HEK293 (cell line): ENCODE measurements at regions not wholly inside any gene's neighbourhood (a gene's known extent, or its start where the extent isn't known, plus 50 kb on each side); places are given as distances from the start of the nearest gene placed in this dataset.

ENCODE experiments used
- CTCF ChIA-PET: fragments of 350-600 bp; formaldehyde crosslinking; extraction: SDS; loops from one replicate; lab custom pipeline; 2021; ENCODE audit warnings: antibody characterized with exemption; lab: Yijun Ruan, JAX
- POLR2A ChIA-PET: fragments of 300-600 bp; formaldehyde crosslinking; extraction: SDS; loops from one replicate; lab custom pipeline; 2020; ENCODE audit warnings: antibody characterized with exemption, inconsistent platforms; lab: Yijun Ruan, JAX
- H3K27ac ChIP-seq: fragments of 200-500 bp; sonication (Bioruptor generic); 2 replicates; pipeline ENCODE4 v1.5.1; 2014; ENCODE audit warnings: low read depth, low read length, control low read depth, inconsistent platforms; ENCODE audit errors: extremely low read depth
- H3K36me3 ChIP-seq, 2 experiments: fragments of 200-500 bp in 1 of 2; sonication (Bioruptor generic) in 1 of 2; 1 replicate in 1 of 2; 2 replicates in 1 of 2; pipeline ENCODE4 v1.5.1; 2014 to 2017; ENCODE audit warnings: inconsistent platforms in 2 of 2, low read length in 2 of 2; ENCODE audit not compliant: control insufficient read depth in 2 of 2, insufficient read depth in 1 of 2
- H3K4me1 ChIP-seq: fragments of 200-500 bp; sonication (Bioruptor generic); 2 replicates; pipeline ENCODE4 v1.5.1; 2014; ENCODE audit warnings: mild to moderate bottlenecking, low read length, inconsistent platforms; ENCODE audit not compliant: control insufficient read depth, insufficient read depth
- H3K4me3 ChIP-seq: 2 replicates; pipeline ENCODE4 v1.5.1; 2011; ENCODE audit warnings: low read depth, mild to moderate bottlenecking, control low read depth, low read length, moderate library complexity
- H3K9me3 ChIP-seq: fragments of 200-500 bp; sonication (Bioruptor generic); 2 replicates; pipeline ENCODE4 v1.5.1; 2014; ENCODE audit warnings: low read depth, low read length, inconsistent platforms; ENCODE audit not compliant: control insufficient read depth, insufficient read depth
- HOXA7 ChIP-seq: sonication (generic); formaldehyde crosslinking; IDR thresholded peaks from 2 replicates; pipeline ENCODE4 v1.8.1; 2022; ENCODE audit warnings: missing genetic modification reagents, borderline replicate concordance
- KLF16 ChIP-seq: fragments of 450-650 bp; formaldehyde crosslinking; IDR thresholded peaks from 2 replicates; pipeline ENCODE4 v1.5.1; 2017; ENCODE audit warnings: missing biosample characterization, missing genetic modification characterization
- RBAK ChIP-seq: fragments of 450-650 bp; formaldehyde crosslinking; IDR thresholded peaks from 2 replicates; pipeline ENCODE4 v1.5.1; 2016; ENCODE audit warnings: missing biosample characterization, missing genetic modification characterization
- SETDB1 ChIP-seq: IDR thresholded peaks from one replicate; pipeline ENCODE4 v1.6.1; 2017; ENCODE audit warnings: mild to moderate bottlenecking, low read length, moderate library complexity, mixed read lengths; ENCODE audit not compliant: insufficient read length
- WT1 ChIP-seq: fragments of 450-650 bp; formaldehyde crosslinking; IDR thresholded peaks from 2 replicates; pipeline ENCODE4 v1.5.1; 2016; ENCODE audit warnings: missing biosample characterization, missing genetic modification characterization
- ZBTB1 ChIP-seq: fragments of 450-650 bp; formaldehyde crosslinking; IDR thresholded peaks from 2 replicates; pipeline ENCODE4 v1.5.1; 2016; ENCODE audit warnings: missing biosample characterization, missing genetic modification characterization
- ZBTB21 ChIP-seq: fragments of 450-650 bp; formaldehyde crosslinking; IDR thresholded peaks from 2 replicates; pipeline ENCODE4 v1.5.1; 2017; ENCODE audit warnings: missing biosample characterization, missing genetic modification characterization
- ZBTB7A ChIP-seq: fragments of 450-650 bp; formaldehyde crosslinking; IDR thresholded peaks from 2 replicates; pipeline ENCODE4 v1.5.1; 2016; ENCODE audit warnings: low read depth, missing biosample characterization, missing genetic modification characterization
- ZEB2 ChIP-seq: fragments of 450-650 bp; formaldehyde crosslinking; IDR thresholded peaks from 2 replicates; pipeline ENCODE4 v1.5.1; 2016; ENCODE audit warnings: missing biosample characterization, missing genetic modification characterization
- ZFP37 ChIP-seq: fragments of 450-650 bp; formaldehyde crosslinking; IDR thresholded peaks from 2 replicates; pipeline ENCODE4 v1.5.1; 2016; ENCODE audit warnings: missing biosample characterization, missing genetic modification characterization
- ZNF169 ChIP-seq: fragments of 450-650 bp; formaldehyde crosslinking; IDR thresholded peaks from 2 replicates; pipeline ENCODE4 v1.5.1; 2016; ENCODE audit warnings: missing biosample characterization, missing genetic modification characterization
- ZNF211 ChIP-seq: fragments of 450-650 bp; formaldehyde crosslinking; IDR thresholded peaks from 2 replicates; pipeline ENCODE4 v1.5.1; 2016; ENCODE audit warnings: low read depth, missing biosample characterization, missing genetic modification characterization
- ZNF266 ChIP-seq: fragments of 450-650 bp; formaldehyde crosslinking; IDR thresholded peaks from 2 replicates; pipeline ENCODE4 v1.5.1; 2016; ENCODE audit warnings: missing biosample characterization, missing genetic modification characterization, low read depth
- ZNF302 ChIP-seq: fragments of 450-650 bp; formaldehyde crosslinking; IDR thresholded peaks from 2 replicates; pipeline ENCODE4 v1.5.1; 2016; ENCODE audit warnings: missing biosample characterization, missing genetic modification characterization, low read depth
- ZNF324 ChIP-seq: fragments of 450-650 bp; formaldehyde crosslinking; IDR thresholded peaks from 2 replicates; pipeline ENCODE4 v1.5.1; 2016; ENCODE audit warnings: missing biosample characterization, missing genetic modification characterization
- ZNF404 ChIP-seq: fragments of 450-650 bp; formaldehyde crosslinking; IDR thresholded peaks from 2 replicates; pipeline ENCODE4 v1.5.1; 2017; ENCODE audit warnings: missing biosample characterization, missing genetic modification characterization
- ZNF558 ChIP-seq: fragments of 450-650 bp; formaldehyde crosslinking; IDR thresholded peaks from 2 replicates; pipeline ENCODE4 v1.5.1; 2016; ENCODE audit warnings: missing biosample characterization, missing genetic modification characterization
- ZNF610 ChIP-seq: fragments of 450-650 bp; formaldehyde crosslinking; IDR thresholded peaks from 2 replicates; pipeline ENCODE4 v1.5.1; 2016; ENCODE audit warnings: missing biosample characterization, missing genetic modification characterization, borderline replicate concordance
- ZNF76 ChIP-seq: fragments of 450-650 bp; formaldehyde crosslinking; IDR thresholded peaks from 2 replicates; pipeline ENCODE4; 2016; ENCODE audit warnings: low read depth, missing biosample characterization, missing genetic modification characterization, borderline replicate concordance
- ZNF776 ChIP-seq: fragments of 450-650 bp; formaldehyde crosslinking; IDR thresholded peaks from 2 replicates; pipeline ENCODE4 v1.5.0; 2017; ENCODE audit warnings: missing biosample characterization, missing genetic modification characterization, borderline replicate concordance
- ZNF791 ChIP-seq: fragments of 450-650 bp; formaldehyde crosslinking; IDR thresholded peaks from 2 replicates; pipeline ENCODE4 v1.5.1; 2016; ENCODE audit warnings: missing biosample characterization, missing genetic modification characterization
- ZNF843 ChIP-seq: fragments of 450-650 bp; formaldehyde crosslinking; IDR thresholded peaks from 2 replicates; pipeline ENCODE4 v1.5.1; 2016; ENCODE audit warnings: missing biosample characterization, missing genetic modification characterization
- TF ChIP-seq, protein P1 (sequence below): fragments of 450-650 bp; formaldehyde crosslinking; IDR thresholded peaks from 2 replicates; pipeline ENCODE4 v1.5.1; 2017; ENCODE audit warnings: missing biosample characterization, missing genetic modification characterization
- TF ChIP-seq, protein P2 (sequence below): fragments of 450-650 bp; formaldehyde crosslinking; IDR thresholded peaks from 2 replicates; pipeline ENCODE4 v1.5.1; 2016; ENCODE audit warnings: missing biosample characterization, missing genetic modification characterization
- TF ChIP-seq, protein P3 (sequence below): sonication (generic); formaldehyde crosslinking; IDR thresholded peaks from 2 replicates; pipeline ENCODE4 v1.8.1; 2022; ENCODE audit warnings: mild to moderate bottlenecking, moderate library complexity, missing genetic modification reagents
- TF ChIP-seq, protein P4 (sequence below): fragments of 450-650 bp; IDR thresholded peaks from 2 replicates; pipeline ENCODE4 v1.5.1; 2018; ENCODE audit warnings: missing biosample characterization, missing genetic modification characterization

DNA sequence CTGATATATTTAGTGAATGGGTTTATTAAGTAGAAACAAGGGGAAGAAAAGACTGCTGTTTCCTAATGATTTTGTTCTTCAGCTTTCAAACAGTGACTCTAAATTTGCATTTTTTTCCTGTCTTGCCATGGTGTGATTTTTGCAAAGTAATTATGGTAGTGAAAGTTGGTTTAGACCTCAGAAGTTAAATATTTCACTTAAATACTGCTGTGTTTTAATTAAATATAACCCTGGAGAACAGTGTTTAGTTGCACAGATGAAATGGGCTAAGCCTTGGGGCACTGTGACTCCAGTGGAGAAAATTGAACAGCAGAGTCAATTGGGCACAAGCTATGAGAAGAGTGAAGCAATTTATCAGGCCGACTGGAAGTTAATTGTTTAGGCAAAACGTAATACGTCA lies 111.1 kb upstream of the MCHR2 start:
- Histone ChIP-seq H3K36me3 (no peaks in the 10 kb centered on the region), H3K4me3 (no peak overlapping the region), H3K4me1 (no peaks in the 10 kb centered on the region), H3K9me3 (no peaks in the 10 kb centered on the region), H3K27ac (no peak overlapping the region)
- no peak for TF ChIP-seq ZNF791 (tag by site-specific recombination)
- no peak for TF ChIP-seq WT1 (tag by site-specific recombination)
- TF ChIP-seq, protein P1, sequence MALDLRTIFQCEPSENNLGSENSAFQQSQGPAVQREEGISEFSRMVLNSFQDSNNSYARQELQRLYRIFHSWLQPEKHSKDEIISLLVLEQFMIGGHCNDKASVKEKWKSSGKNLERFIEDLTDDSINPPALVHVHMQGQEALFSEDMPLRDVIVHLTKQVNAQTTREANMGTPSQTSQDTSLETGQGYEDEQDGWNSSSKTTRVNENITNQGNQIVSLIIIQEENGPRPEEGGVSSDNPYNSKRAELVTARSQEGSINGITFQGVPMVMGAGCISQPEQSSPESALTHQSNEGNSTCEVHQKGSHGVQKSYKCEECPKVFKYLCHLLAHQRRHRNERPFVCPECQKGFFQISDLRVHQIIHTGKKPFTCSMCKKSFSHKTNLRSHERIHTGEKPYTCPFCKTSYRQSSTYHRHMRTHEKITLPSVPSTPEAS (tag by site-specific recombination): no peak
- TF ChIP-seq ZNF776 (tag by site-specific recombination): no peak
- TF ChIP-seq ZNF404 (tag by site-specific recombination): no peak
- TF ChIP-seq, protein P2, sequence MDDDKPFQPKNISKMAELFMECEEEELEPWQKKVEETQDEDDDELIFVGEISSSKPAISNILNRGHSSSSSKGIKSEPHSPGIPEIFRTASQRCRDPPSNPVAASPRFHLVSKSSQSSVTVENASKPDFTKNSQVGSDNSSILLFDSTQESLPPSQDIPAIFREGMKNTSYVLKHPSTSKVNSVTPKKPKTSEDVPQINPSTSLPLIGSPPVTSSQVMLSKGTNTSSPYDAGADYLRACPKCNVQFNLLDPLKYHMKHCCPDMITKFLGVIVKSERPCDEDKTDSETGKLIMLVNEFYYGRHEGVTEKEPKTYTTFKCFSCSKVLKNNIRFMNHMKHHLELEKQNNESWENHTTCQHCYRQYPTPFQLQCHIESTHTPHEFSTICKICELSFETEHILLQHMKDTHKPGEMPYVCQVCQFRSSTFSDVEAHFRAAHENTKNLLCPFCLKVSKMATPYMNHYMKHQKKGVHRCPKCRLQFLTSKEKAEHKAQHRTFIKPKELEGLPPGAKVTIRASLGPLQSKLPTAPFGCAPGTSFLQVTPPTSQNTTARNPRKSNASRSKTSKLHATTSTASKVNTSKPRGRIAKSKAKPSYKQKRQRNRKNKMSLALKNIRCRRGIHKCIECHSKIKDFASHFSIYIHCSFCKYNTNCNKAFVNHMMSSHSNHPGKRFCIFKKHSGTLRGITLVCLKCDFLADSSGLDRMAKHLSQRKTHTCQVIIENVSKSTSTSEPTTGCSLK (tag by site-specific recombination): no peak
- no peak for TF ChIP-seq ZBTB7A (tag by site-specific recombination)
- no peak for TF ChIP-seq ZFP37 (tag by site-specific recombination)
- TF ChIP-seq ZNF266 (tag by site-specific recombination): no peak
- no peak for TF ChIP-seq KLF16 (tag by site-specific recombination)
- ChIA-PET POLR2A (no interaction called here), CTCF (interaction anchor here (0.6 to 3.6 kb wide), 5 partner anchors 40 to 615 kb away, joined by 3 to 28 read pairs (median 4); no protein-coding TSS in a partner anchor)

DNA sequence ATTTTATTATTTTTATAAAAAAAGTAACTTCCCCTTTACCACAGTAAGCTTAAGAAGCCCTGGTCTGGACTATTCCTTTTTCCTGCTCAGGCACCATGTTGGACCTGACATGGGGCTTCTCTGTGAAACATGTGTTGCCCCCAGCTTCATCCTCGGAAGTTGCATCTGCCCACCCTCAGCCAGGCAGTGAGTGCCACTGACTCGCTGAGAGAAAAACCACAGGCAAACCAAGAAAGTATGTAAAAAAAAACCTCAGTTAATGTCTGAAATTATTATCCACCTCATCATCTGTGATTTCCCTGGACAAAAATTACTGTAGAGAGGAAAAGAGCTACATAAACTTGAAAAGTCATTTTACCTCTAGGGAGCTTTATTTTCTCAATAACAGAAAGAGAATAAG lies 109.9 kb upstream of the MCHR2 start:
- ChIA-PET CTCF (interaction anchor here (0.6 to 3.6 kb wide), 9 partner anchors 13 to 1569 kb away, joined by 3 to 28 read pairs (median 4); no protein-coding TSS in a partner anchor), POLR2A (no interaction called here)
- Histone ChIP-seq H3K36me3 (no peaks in the 10 kb centered on the region), H3K27ac (no peak overlapping the region), H3K4me3 (no peak overlapping the region), H3K4me1 (no peaks in the 10 kb centered on the region)
- TF ChIP-seq RBAK (tag by site-specific recombination) (no peak), ZNF211 (tag by site-specific recombination) (no peak), ZEB2 (tag by site-specific recombination) (no peak)
- TF ChIP-seq, protein P3, sequence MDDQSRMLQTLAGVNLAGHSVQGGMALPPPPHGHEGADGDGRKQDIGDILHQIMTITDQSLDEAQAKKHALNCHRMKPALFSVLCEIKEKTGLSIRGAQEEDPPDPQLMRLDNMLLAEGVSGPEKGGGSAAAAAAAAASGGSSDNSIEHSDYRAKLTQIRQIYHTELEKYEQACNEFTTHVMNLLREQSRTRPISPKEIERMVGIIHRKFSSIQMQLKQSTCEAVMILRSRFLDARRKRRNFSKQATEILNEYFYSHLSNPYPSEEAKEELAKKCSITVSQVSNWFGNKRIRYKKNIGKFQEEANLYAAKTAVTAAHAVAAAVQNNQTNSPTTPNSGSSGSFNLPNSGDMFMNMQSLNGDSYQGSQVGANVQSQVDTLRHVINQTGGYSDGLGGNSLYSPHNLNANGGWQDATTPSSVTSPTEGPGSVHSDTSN: no peak
- TF ChIP-seq, all 188 proteins: peak for 0
- H3K9me3 ChIP-seq: no peaks in the 10 kb centered on the region

DNA sequence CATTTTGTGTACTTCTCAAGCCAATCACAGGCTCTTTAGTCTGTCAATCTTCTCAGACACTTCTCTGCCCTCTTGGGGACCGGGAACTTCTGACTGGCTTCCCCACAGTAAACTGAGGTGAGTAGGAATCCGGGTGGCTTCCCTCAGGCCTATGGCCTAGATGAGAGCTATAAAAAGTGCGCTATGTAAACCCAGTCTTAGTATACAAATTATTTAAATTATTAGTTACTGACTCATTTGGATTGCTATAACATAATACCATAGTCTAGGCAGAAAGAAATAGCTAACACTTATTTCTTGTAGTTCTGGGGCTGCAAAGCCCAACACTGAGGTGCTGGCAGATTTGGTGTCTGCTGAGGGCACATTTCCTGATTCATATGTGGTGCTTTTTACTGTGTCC lies 109.2 kb upstream of the MCHR2 start:
- Histone ChIP-seq H3K4me1 (no peaks in the 10 kb centered on the region), H3K4me3 (no peak overlapping the region), H3K9me3 (no peaks in the 10 kb centered on the region), H3K27ac (no peak overlapping the region), H3K36me3 (no peaks in the 10 kb centered on the region)
- TF ChIP-seq ZNF302 (no peak), SETDB1 (no peak), ZNF76 (tag by site-specific recombination) (no peak), ZNF610 (tag by site-specific recombination) (no peak), ZNF558 (tag by site-specific recombination) (no peak), ZNF843 (tag by site-specific recombination) (no peak), ZBTB21 (no peak), HOXA7 (CRISPR knock-in tag) (no peak), ZBTB1 (tag by site-specific recombination) (no peak), ZNF324 (tag by site-specific recombination) (no peak), ZNF169 (tag by site-specific recombination) (no peak)
- TF ChIP-seq, protein P4, sequence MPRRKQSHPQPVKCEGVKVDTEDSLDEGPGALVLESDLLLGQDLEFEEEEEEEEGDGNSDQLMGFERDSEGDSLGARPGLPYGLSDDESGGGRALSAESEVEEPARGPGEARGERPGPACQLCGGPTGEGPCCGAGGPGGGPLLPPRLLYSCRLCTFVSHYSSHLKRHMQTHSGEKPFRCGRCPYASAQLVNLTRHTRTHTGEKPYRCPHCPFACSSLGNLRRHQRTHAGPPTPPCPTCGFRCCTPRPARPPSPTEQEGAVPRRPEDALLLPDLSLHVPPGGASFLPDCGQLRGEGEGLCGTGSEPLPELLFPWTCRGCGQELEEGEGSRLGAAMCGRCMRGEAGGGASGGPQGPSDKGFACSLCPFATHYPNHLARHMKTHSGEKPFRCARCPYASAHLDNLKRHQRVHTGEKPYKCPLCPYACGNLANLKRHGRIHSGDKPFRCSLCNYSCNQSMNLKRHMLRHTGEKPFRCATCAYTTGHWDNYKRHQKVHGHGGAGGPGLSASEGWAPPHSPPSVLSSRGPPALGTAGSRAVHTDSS (tag by site-specific recombination): no peak
- ChIA-PET POLR2A (no interaction called here), CTCF (interaction anchor here (0.7 to 3.6 kb wide), 6 partner anchors 13 to 561 kb away, joined by 3 to 28 read pairs (median 4); no protein-coding TSS in a partner anchor)
